ENCODE measurements at regions not wholly inside any gene's neighbourhood (a gene's known extent, or its start where the extent isn't known, plus 50 kb on each side); places are given as distances from the start of the nearest gene placed in this dataset.

DNA sequence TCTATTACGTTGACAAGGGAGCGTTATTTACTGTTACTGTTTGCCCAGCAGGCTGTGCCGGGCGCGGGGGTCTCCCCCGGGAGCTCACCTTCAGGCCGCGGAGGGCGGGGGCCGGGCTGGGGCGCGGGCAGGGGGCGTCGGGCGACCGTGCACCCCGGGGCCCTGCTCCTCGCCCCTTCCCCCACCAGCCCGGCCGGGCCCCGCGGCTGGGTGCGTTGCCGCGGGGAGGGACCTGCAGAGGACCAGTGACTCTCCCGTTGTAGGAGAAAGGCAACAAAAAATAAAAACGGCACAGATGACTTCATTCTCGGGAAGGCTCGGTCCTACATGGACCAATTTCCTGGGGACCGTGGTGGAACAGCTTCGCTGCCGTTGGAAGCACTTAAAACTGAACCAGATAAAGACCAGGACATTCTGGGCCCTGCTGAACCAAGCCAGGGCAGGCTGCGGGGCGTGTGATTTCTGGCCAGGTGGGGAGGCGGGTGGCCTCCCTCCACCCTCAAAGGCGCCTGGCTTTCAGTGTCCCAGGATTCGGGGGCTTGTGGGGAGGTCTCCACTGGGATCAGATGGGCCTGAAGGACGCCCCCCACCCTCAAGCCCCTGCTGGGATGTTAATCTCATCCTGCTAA, 57.4 kb downstream of the IGLL1 start:
- intact Hi-C loops (cut with micrococcal nuclease): no loop called here

DNA sequence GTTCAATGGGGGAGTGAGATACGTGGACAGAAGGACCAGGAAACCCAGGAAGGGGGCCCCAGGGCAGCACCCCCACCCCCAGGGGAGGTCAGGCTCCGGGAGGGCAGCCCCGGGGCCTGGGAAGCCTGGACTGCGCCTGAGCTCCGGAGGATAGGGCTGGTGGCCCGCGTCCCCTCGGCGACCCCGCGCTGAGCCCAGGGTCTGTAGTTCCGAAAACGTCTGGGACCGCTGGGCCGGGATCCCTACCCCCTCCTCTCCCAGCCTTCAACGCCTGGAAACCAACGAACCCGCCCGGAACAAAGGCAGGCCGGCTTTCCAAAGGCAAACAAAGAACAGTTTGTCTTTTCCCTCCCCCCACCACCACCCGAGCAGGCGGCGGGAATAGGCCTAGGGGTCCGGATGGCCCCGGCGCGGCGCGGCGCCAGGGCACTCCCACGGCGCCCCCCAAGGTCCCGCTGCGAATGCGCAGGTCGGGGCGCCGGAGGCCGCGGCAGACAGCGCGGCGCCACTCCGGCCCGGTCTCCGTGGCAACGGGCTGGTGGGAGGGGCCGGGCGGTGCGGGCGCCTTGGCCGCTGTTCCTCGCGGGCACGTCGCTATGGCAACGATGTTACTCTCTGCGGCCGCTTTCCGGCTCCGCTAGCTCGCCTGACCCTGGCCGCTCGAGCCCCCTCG, 58.5 kb downstream of the IGLL1 start:
- intact Hi-C loops (cut with micrococcal nuclease): no loop called here

DNA sequence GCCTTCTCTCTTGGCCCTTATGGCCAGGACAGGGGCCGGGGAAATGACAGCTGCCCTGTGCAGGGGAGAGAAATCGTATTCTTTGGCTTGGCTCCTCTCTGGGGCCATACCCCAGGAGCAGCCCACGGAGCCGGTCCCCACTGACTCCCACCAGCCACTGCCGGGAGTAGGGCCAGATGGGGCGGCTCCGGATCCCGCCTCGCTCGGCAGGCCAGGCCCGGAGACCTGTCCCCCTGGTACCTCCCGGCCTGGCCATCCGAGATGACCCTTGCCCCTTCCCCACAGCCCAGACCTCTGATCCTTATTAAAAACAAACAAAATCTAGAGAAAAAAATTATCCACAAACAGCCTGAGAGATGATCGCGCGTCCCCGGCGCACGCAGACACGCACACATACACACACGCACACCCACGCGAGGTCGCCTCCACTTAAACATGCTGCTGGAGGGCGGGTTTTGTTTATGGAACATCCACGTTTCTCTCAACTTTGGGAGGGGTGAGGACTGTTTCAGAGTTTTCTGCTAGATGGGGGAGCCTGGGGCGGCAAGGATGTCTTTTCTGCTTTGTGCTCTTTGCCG, 59.1 kb downstream of the IGLL1 start:
- intact Hi-C loops (cut with micrococcal nuclease): no loop called here

DNA sequence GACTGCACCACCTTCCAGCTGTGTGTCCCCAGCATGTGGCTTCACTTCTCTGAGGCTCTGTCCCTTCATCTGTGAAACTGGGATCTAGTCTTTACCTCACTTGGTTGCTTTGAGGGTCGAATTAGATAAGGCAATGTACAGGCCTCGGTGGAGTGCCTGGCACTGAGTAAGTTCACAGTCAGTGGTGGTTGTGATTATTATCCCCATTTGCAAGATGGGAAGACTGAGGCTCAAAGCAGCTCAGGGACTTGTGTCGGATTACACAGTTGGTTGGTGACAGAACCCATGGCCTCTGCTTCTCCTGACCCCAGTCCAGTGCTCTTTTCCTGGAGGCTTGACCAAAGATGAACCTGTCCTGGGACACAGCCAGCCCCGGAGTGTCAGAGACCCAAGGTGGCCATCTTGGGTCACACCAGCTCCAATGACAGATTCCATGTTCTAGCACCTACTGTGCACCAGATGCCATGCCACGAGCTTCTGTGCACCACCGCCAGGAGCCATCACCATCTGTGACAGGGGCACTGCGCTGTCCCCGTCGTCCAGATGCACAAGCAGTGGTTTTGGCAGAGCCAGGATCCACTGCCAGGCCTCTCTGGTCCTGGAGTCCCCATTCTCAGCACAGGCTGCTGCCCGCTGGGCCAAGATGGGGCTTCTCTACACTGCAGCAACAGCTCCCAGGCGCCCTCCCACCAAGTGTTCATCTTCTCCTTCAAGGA, 60.5 kb downstream of the IGLL1 start:
- intact Hi-C loops (cut with micrococcal nuclease): no loop called here

DNA sequence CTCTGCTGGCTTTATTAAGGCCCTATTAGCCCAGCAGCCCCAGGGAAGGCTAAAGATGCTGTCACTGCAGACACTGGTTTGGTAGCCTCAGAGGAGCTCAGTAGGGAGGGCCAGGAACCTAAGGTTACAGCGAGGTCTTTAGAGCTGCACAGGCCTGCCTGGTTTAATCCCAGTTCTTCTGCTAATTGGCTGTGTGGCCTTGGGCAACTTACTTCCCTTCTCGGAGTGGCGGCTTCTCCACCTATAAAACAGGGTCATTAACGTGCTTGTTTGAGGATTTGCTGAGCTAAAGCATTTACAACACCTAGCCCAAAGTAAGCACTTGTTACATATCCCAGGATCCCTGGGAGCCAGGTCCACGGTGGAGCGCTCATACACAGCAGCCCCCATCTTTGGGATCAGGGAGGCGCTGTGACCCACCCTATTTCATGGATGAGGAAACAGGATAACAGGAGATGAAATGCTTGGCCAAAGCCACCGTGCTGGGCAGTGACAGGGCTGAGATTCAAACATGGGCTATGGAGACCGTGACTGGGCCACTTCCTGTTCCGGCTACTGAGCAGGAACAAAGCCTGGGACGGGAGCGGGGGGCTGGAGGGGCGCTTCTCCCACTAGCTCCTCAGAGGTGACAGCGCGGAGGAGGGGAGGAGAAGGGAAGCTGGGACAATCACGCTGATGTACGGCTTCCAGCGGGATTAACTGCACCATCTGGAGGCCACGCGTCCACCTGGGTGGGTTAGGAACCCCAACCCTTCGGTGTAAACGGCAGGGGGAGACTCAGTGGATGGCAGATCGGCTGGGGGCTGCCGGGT, 61.5 kb downstream of the IGLL1 start:
- intact Hi-C loops (cut with micrococcal nuclease): no loop called here

DNA sequence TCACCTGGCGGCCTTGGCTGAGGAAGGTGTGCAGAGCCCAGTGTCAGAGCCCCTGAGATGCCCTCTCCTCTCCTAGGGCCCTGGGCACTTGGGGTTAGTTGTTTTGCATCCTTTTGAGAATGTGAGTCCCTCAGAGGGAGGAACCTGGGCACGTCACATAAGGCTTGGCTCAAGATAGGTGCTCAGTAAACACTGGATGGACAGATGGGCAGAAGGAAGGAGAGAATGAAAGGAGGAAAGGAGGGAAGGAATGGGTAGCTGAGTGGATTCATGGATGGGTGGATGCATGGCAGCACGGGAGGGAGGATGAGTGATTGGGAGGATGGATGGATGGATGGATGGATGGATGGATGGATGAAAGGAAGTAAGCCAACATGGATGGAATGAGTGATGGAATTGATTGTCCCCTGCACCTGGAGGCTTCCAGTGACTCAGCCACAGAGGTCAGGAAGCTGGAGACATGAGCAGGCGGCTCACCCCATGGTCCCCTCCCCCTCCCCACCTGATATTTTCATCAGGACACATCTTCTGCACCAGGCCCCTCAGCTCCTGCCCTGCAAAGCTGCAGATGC, 62.2 kb downstream of the IGLL1 start:
- intact Hi-C loops (cut with micrococcal nuclease): no loop called here

DNA sequence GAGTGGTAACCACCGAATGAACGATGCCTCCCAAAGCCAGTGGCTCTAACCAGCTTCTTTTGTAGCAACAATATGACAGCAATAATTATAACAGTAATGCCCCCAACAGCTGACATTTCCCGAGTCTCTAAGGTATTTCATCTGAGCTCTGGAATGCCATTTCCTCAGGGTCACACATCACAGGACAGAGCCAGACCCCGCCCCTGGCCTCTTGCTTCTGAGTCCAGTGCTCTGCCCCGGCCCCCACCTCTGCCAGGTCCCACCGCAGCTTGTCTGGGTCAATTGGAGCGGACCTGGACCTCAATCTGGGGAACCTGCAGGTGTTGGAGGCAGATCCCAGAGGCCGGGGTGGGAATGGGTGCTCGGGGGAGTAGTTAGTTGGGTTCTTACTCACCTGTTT, 63.8 kb downstream of the IGLL1 start:
- intact Hi-C loops (cut with micrococcal nuclease): no loop called here

DNA sequence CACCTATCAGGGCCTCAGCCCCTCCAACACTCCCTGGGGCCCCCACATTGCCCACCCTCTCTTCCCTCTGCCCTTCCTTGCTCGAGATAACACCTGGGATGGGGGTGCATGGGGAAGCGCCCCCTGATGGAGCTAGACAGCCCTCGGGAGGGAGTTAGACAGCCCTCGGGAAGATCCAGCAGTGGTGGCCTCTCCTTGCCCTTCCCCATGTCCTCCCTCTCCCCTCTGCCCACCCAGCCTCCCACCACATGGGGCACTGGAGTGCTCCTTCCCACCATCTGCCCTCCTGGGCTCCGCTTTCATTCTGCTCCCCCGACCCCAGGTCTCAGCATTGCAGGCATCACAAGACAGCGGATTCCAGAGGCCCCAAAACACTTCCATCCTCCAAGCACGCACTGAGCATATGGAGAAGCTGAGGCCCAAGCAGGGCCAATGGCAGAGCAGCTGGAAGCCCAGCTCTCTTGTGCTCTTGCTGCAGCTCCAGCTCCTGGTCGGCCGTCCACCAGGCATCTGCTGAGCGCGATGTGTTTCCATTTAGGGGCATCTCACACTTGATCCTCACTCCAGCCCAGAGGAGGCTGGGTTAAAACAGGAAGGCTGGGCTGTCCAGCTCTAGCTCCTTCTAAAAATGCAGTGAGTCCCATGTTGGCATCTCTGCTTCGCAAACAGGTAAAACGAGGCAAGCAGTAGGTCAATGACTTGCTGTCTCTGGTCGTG, 65.6 kb downstream of the IGLL1 start:
- intact Hi-C loops (cut with micrococcal nuclease): no loop called here

DNA sequence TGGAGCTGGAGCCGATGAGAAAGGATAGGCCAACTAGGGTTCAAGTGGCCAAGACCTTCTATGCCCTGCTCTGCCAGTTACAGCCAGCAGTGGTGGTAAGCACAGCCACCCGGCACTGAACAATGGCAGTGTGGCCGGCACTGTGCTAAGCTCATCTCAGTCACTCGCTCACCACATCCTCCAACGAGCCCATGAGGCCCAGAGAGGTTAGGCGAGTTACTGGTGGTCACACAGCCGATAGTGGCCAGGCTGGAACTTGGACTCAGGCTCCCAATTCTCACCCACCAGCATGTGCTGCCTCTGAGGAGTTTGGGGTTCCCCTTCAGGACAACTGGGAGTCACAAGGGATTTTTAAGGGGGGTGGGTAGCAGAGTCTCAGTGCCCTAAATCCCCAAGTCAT, 66.4 kb downstream of the IGLL1 start:
- intact Hi-C loops (cut with micrococcal nuclease): no loop called here

DNA sequence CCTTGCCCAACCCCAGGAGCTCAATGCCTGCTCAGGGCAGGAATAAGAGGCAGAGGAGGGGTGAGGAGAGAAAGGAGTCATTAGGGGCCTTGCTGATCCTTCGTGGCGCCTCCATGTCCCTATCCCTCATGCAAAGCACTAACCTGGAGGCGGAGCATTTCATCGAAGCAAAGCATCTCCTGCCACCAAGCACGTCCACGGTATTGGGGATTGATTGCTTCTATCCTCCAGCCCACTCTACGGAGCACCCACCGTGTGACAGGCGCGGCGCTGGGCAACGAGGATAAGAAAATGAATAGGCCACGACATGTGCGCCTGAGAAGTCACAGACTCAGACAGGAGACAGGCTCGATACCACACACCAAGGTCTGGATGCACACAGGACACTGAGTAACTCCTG, 67.0 kb downstream of the IGLL1 start:
- intact Hi-C loops (cut with micrococcal nuclease): no loop called here

DNA sequence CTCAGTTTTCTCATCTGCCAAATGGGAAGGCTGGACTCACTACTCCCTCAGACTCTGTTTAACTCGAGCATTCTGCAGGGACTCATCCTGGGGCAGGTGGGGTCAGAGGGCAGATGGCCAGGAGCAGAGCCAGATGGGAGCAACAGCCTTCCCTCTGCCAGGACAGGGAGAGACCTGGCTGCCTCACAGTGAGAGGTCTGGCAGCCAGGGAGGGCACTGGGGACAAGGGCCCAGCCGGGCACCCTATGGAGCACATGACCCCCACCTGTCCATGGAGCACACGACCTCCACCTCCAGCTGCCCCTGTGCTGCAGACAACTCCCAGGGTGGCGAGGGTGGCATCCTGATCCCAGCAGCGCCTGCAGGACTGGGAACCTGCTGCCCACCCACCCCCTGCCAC, 67.4 kb downstream of the IGLL1 start:
- intact Hi-C loops (cut with micrococcal nuclease): no loop called here

DNA sequence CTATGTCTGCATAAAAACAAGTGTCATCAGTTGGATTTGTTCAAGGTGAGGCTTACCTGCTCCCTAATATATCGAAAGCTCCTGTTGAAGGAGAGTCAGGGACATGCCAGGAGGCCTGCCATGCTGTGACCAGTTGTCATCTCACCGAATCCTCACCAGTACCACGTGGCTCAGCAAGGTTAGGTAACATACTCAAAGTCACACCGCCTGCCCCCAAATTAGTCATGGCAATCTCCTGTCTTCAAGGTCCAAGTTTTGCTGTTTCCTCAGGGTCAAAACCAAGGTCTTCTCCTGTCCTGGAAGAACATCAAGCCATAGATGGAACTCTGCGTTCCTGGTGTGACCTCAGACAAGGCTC, 67.8 kb downstream of the IGLL1 start:
- intact Hi-C loops (cut with micrococcal nuclease): no loop called here

DNA sequence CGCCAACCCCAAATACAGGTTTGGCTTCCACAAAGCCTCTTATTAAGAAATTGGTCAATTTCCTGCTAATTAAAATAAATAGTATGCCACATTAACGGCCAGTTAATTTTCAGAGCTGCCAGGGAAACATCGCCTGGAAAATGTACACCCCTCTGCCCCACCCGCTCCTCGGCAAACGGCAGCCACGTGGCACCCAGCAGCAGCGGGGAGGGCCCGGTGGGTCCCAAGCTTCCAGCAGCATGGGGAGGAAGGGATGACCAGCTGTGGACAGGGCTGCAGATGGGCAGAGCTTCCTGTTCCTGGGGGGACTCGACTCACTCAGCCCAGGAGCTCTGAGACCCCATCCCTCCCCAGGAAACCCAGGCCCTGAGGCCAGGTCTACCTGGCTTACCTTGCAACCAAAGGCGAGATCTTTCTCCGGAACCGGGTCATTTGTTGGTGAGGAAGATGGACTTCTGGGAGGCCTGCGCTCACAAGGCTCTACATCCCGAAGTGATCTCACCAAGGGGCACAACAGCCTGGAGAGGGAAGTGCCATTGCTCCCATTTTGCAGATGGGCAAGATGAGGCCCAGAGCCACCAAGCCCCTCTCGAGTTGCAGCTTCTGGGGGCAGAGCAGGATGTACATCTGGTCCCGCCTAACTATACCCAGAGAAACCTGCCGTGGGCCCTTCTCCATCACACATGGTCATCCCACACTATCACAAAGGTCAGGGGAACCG, 68.3 kb downstream of the IGLL1 start:
- intact Hi-C loops (cut with micrococcal nuclease): no loop called here

DNA sequence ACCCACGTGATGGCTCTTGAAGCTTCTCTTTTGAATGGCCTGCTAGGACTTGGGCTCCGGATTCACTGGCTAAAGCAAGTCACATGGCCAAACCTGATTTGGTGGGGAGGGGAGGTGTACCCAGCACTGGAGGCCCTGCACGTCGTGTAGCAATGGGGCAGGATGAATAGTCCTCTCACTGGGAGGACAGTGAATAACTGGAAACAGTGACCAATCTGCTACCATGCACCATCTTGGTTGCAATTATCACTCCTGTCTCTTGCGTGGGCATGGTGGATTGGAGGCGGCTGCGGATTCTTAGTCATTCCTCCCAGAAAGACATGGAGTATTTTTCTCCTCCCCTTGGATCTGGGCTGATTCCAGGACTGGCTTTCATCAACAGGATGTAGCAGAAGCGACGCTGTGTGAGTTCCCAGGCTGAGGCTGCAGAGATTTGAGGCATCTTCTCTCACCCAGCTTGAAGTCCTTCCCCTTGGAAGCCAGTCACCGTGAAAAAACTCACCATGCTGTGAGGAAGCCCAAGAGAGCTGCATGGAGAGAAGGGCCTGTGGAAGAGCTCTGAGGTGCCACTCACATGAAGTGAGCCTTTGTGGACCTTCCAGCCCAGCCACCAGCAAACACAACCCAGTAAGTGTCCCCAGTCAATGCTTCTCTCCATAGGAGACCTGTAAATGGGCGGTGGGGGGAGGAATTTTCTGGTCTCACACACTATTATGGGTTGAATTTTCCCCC, 70.4 kb downstream of the IGLL1 start:
- intact Hi-C loops (cut with micrococcal nuclease): no loop called here

DNA sequence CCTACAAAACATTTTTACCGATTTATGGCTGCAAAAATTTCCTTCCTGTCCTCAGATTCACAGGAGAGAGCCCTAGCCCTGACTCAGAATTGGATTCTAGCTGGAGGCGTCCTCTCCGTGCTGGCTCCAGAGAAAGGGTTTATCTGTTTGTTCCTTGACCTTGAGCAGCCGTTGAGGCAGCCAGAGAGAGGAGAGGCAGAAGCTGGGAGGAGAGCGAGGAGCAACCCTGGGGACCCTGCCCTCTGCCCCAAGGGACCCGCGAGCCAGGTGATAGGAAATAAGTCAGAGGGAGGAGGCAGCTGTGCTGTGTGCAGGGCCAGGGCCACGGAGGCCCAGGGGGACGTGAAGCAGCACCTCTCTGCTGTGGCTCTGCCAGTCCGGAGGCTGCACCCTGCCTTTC, 75.6 kb downstream of the IGLL1 start:
- intact Hi-C loops (cut with micrococcal nuclease): no loop called here

DNA sequence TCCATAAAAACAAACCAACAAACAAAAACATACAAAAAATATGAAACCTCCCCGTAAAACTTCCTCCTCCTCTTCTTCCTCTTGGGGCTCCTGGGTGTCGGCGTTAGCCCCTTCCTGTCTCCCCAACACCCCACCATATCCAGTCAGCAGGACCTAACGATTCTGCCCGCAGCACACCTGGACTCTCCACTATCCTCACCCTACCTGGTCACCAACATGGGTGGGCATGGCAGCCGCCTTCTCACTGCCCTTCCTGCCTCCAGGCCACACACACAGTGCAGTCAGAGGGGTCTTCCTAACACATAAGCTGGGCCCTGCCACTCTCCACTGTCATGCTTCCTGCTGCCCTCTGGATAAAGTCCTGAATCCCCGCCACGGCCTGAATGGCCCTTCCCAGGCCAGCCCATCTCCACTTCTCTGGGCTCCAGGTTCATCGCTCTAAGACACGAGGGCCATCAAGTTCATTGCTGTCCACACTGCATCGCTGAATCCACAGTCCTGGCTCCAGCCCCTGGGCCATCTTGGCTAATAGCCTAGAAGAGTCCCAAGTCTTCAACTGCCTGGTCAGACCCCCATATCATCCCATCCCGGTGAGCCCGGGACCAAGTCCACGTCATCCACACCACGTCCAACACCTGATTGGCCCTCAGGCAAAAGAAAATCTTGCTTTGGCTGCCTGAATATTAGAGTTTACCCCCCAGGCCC, 76.2 kb downstream of the IGLL1 start:
- intact Hi-C loops (cut with micrococcal nuclease): no loop called here

DNA sequence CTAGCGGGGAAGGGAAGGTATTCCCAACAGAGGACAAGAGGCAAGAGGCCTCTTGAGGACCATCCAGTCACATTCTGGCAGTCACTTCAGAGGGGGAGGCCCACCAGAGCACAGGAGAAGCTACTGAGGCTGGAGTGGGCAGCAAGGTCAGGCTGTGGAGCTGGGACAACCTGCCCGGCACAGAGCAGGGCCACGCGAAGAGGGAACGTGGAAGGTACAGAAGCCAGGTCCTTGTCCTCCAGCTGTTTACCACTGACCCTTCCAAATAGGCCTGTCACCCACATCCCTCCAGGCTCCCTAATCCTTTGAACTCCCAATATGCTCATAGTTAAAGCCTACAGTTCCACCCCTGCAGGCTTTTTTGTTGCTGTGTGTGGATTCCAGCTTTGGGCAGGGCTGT, 76.9 kb downstream of the IGLL1 start:
- intact Hi-C loops (cut with micrococcal nuclease): no loop called here

DNA sequence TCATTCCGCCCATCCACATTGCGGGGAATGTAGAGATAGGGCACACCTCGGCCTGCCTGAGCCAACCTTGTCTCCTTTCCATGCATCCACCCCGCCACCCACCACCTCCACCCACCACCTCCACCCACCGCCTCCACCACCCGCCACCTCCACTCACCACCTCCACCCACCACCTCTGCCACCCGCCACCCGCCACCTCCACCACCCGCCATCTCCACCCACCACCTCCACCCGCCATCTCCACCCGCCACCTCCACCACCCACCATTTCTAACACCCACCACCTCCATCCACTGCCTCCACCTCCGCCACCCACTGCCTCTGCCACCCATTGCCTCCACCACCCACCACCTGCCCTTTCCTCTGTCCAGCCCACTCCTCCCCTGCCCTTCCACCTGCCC, 78.4 kb downstream of the IGLL1 start:
- intact Hi-C loops (cut with micrococcal nuclease): no loop called here

DNA sequence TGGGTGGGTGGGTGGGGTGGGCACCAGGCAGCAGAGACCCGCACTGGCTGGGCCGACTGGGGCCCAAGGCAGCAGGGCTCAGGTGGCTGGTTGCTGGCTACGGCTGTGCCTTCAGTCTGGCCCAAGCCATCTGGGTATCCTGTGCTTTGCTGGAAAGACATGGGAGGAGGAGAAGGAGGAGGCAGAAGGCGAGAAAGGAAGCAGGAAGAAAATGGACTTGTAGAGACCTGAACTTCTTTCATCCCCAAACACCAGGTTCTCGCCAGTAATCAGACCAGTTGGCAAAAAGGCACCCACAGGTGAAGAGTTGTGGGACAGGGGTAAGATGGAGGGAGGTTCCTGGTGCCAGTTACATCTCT, 78.8 kb downstream of the IGLL1 start:
- intact Hi-C loops (cut with micrococcal nuclease): no loop called here

All from T-helper 2 cell treated with Interferon-gamma antibody and Interleukin-4, amounts not matched to agents 100 ng/mL and 5 ng/mL, for 36 hours (primary cell).